Inferior parietal cortex (tissue), 1 donor: ENCODE measurements at regions not wholly inside any gene's neighbourhood (a gene's known extent, or its start where the extent isn't known, plus 50 kb on each side); places are given as distances from the start of the nearest gene placed in this dataset.

Experiments used
- DNase-seq: peaks from one replicate; pipeline ENCODE4 v3.0.0-alpha.2; 2016; ENCODE audit errors: extremely low spot score

- no peak for DNase-seq
These were observed 314.9 kb downstream of the EIPR1 start for GRCh38 chr2:3062476-3063260.

- DNase-seq = no peak
These were observed 317.6 kb downstream of the EIPR1 start for GRCh38 chr2:3060049-3060448.

- DNase-seq = no peak
These were observed 318.3 kb downstream of the EIPR1 start for GRCh38 chr2:3059141-3059925.

DNA sequence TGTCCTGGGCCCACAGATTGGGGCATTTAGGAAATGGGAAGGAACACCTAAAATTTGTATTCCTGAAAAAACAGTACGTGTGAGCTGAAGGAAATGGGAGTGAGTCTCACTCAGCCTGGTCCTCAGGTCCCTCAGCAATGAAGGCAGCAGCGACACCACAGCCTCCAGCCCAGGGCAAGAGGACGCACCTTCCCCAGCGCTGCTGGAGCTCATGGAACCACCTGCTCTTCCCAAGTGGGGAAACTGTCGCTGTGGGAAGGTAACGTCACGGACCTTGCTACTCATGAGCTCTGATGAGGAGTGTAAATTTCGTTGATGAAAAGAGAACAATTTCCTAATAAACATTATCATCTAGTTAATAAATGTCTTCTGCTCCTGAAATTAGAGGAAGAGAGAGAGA lies 323.6 kb downstream of the EIPR1 start:
- DNase-seq = no peak

DNA sequence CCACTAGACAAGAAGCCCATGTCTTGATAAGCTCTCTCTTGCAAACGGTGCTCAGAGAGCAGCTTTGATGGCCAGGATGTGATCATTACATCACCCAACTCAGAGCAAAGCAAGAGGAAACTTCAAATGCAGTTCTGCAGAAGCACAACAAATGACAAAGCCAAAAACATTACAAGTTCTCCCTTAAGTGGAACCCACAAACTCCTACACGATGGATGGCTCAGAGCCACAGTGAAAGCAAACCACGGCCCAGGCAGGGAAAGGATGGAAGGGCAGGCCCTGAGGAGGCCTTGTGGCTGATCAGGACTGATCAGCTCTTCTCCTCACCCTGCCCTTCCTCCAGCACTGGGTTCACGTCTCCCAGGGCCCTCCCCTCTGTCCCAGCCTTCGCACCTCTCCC lies 326.4 kb downstream of the EIPR1 start:
- DNase-seq = no peak

GRCh38 chr2:3046170-3046865 lies 331.3 kb downstream of the EIPR1 start:
- no peak for DNase-seq

DNA sequence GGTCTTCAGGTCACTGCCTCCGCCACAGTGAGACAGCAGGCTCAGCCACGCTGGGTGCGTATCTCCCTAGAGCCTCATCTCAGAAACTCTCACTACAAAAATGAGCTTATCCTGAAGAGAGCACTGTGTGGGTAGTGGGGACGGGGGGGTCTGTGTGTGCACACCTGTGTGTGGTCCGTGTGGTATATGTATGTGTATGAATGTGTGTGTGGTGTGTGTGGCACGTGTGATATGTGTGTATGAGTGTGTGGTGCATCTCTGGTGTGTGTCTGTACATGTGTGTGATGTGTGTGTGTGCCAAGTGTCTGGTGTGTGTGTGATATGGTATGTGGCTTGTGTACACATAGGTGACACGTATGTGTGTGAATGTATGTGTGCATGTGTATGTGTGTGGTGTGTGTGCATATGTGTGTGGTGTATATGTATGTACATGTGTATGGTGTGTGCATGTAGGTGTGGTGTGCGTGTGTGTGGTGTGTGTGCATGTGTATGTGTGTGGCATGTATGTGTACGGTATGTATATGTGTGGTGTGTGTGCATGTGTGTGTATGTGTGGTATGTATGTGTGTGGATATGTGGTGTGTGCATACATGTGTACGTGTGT lies 332.2 kb downstream of the EIPR1 start:
- DNase-seq = no peak

GRCh38 chr2:3044587-3045317 lies 332.9 kb downstream of the EIPR1 start:
- DNase-seq = no peak

GRCh38 chr2:3043726-3044125 lies 333.9 kb downstream of the EIPR1 start:
- DNase-seq = no peak

- DNase-seq = no peak
These were observed 334.7 kb downstream of the EIPR1 start for GRCh38 chr2:3042601-3043585.

DNA sequence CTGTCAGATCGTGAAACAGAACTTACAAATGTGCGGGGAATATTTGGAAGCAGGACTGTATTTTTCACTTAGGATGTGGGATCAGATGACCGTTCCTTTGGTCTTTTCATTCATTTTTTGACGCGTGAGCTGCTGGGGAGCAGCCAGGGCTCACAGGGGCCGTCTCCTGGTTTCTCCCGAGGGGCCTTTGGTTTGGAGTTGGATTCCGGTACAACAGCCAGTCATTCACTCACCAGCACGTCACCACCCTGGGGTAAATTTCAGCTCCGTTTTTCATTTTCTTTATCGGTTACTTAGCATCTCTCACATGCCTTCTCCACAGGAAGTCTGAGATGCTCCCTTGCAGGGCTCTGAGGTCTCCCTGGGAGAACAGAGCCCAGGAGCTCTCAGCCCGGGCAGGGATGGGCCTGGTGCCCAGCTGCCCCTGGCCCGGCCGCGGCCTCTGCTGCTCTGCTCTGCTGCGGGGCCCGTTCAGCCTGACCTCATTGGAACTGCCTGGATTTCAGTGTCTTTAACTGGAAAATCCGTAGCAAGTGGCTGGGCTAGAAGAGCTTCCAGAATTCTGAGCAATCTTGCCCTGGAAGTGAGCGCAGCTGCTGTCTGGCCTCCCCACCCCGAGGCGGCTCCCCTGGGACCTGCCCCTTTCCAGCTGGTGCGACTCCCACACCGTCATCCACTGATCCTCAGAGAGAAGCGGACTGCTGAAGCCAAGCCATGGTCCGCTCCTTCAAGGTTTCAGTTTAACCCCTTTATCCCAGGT lies 335.6 kb downstream of the EIPR1 start:
- DNase-seq = no peak

DNA sequence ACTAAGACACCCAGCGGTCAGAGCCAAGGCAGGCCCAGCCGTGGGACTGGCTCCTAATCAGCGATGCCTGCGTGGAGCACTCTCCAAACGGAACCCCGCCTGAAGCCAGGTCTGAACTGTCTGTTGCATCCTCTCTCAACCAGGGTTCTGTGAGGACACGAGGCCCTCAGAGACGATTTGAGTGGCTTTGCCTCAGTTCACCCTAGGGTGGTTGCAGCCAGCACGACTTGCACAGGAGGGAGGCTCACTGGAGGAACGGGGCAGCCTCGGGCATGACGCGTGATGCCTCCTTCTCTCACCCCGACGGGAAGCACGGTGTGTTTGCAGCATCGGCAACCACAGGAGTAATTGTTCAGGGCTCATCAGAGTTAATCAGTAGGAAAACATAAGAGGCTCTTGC lies 336.4 kb downstream of the EIPR1 start:
- no peak for DNase-seq

DNA sequence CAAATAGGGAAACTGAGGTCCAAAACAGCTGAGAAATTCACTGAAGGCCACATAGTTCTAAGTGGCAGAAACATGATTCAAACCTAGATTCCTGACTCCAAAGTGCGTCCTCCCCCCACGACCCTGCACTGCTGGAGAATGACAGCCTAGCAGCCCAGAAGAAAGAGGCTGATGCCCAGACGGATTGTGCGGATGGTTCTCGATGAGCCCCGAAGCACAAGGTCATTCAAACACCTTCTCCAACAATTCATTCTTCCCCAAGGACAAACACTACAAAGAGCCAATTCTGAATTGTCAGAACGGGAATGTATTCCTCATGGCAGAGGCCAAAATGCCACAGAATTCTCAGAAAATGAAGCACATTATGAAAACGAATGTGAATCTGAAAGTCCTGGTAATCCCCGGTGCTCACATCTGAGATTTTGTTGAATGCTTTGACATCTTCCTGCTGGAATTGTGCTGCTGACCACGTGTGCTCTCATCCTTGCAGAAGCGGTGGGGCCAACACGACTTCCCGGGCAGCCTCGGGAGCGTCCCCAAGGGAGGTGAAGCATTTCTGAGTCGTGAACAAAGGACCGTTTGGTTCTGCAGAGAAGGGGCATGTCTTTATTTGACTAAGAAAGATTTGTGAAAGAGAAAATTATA lies 337.0 kb downstream of the EIPR1 start:
- no peak for DNase-seq

GRCh38 chr2:3040066-3040428 lies 337.6 kb downstream of the EIPR1 start:
- no peak for DNase-seq

GRCh38 chr2:3039188-3040065 lies 338.2 kb downstream of the EIPR1 start:
- DNase-seq = no peak

DNA sequence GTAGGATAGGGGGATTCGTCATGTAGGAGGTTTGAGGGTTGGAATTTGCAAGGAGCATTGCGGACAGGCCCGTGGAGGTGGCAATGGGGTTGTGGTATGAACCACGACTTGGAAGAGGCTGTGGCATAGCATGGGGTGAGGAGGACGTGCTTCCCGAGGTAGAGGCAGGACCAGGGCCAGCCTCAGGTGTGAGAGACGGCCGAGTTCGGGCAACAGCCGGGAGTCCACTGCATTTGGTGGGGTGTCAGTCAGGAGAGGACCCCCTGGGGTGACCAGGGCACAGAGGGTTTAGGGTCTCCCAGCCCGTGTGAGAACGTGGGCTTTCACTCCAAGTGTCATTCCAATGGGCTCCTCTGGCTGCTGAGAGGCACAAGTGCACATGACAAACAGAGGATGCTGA lies 339.0 kb downstream of the EIPR1 start:
- DNase-seq = no peak

- DNase-seq = no peak
These were observed 340.1 kb downstream of the EIPR1 start for GRCh38 chr2:3037196-3038194.
